Thoracic aorta (tissue), 2 donors: ENCODE measurements at regions not wholly inside any gene's neighbourhood (a gene's known extent, or its start where the extent isn't known, plus 50 kb on each side); places are given as distances from the start of the nearest gene placed in this dataset.

Experiments used
- ATAC-seq: fragments of 150-250 bp; one replicate; pipeline ENCODE4 v1.8.0; 2017; ENCODE audit warnings: low read depth; ENCODE audit not compliant: insufficient number of reproducible peaks, low FRiP score
- DNase-seq: peaks from one replicate; pipeline ENCODE4 v3.0.0-alpha.2; 2020; ENCODE audit warnings: low spot score
- H3K27ac ChIP-seq, 2 donors: fragments of 200-600 bp; sonication (generic); 1 replicate in 1 of 2; 2 replicates in 1 of 2; pipeline ENCODE4 v1.5.1; 2016; ENCODE audit warnings: mild to moderate bottlenecking in 2 of 2, moderate library complexity in 2 of 2
- H3K27me3 ChIP-seq: fragments of 200-600 bp; sonication (generic); replicated peaks from 2 replicates; pipeline ENCODE4 v1.6.0; 2016; ENCODE audit warnings: mild to moderate bottlenecking; ENCODE audit not compliant: insufficient read depth
- H3K36me3 ChIP-seq: fragments of 200-600 bp; sonication (generic); one replicate; pipeline ENCODE4 v1.5.1; 2016
- H3K4me1 ChIP-seq, 2 donors: fragments of 200-600 bp; sonication (generic); 1 replicate in 1 of 2; 2 replicates in 1 of 2; pipeline versions ENCODE4 v1.5.1 to v1.6.0; 2016; ENCODE audit warnings: low read depth in 2 of 2, mild to moderate bottlenecking in 1 of 2; ENCODE audit not compliant: control insufficient read depth in 1 of 2
- H3K4me3 ChIP-seq: fragments of 200-600 bp; sonication (generic); 2 replicates; pipeline ENCODE4 v1.5.1; 2016; ENCODE audit warnings: mild to moderate bottlenecking
- H3K9me3 ChIP-seq: fragments of 200-600 bp; sonication (generic); 2 replicates; pipeline ENCODE4 v1.5.1; 2016
- TF ChIP-seq, protein P1 (sequence below): fragments of 200-600 bp; sonication (generic); IDR thresholded peaks from one replicate; pipeline ENCODE4 v1.5.1; 2019; ENCODE audit warnings: antibody characterized with exemption

DNA sequence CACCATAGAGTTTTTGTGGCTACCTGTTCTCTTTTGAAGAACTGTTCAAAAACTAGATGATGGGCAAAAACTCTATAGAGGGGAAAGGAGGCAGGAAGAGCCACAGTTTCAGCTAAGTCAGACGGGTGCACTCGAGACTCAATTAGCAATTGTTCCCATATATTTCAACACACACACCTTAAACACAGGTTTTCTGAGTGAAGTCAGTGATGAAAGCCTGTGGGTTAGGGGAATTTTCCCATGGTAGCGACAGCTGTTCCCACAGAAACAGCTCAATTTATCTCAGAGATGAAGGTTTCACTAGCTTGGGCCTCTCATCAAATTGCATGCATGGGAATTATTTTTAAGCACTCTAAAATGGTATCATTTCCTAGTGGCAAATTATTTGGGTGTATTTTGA lies 143.4 kb downstream of the ZIC5 start:
- peaks cover 8% of the 10 kb centered on the region for H3K9me3 ChIP-seq
- H3K27ac ChIP-seq: no peak overlapping the region
- TF ChIP-seq, protein P1, sequence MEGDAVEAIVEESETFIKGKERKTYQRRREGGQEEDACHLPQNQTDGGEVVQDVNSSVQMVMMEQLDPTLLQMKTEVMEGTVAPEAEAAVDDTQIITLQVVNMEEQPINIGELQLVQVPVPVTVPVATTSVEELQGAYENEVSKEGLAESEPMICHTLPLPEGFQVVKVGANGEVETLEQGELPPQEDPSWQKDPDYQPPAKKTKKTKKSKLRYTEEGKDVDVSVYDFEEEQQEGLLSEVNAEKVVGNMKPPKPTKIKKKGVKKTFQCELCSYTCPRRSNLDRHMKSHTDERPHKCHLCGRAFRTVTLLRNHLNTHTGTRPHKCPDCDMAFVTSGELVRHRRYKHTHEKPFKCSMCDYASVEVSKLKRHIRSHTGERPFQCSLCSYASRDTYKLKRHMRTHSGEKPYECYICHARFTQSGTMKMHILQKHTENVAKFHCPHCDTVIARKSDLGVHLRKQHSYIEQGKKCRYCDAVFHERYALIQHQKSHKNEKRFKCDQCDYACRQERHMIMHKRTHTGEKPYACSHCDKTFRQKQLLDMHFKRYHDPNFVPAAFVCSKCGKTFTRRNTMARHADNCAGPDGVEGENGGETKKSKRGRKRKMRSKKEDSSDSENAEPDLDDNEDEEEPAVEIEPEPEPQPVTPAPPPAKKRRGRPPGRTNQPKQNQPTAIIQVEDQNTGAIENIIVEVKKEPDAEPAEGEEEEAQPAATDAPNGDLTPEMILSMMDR: no peak
- H3K4me3 ChIP-seq: no peak overlapping the region
- H3K36me3 ChIP-seq: no peaks in the 10 kb centered on the region
- H3K4me1 ChIP-seq: no peaks in the 10 kb centered on the region
- ATAC-seq (no peak), DNase-seq (no peak)
- no peaks in the 10 kb centered on the region for H3K27me3 ChIP-seq

DNA sequence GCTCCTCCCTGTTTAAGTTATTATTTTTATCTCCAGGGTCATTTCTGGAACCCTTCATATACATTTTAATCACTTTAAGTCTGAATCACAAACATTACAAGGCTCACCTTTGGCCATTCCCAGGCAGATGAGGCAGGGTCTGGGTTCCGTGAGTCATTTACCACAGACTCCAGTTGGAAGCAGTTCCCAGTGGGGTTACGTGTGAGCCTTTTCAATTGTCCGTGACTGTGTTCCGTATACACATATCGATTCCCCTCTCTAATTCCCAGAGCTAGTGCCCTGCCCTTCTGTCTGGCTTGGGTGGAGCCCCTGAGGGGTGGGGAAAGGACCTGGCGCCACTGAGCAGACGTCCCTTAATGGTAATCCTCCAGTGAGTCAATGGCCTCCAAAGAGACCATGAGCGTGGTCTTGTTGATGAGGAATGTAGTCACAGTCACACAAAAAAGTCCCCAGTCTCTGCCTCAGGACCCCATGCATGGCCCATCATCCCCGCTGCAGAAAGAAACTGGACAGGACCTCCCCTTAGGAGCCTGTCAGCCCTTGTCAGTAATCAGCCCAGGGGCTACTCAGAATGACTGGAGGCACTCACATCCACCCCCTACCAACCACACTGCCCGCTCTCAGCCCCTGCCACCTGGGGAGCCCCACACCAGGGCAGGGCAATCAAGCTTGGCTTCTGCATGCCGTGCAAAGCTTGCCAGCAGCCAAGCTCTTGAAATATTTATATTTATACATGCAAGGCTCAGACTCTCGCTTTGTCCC lies 144.4 kb downstream of the ZIC5 start:
- Histone ChIP-seq H3K4me3 (no peak overlapping the region), H3K9me3 (peaks cover 8% of the 10 kb centered on the region), H3K27ac (no peak overlapping the region), H3K27me3 (no peaks in the 10 kb centered on the region), H3K36me3 (no peaks in the 10 kb centered on the region), H3K4me1 (no peaks in the 10 kb centered on the region)
- DNase-seq (no peak), ATAC-seq (no peak)
- TF ChIP-seq, protein P1: no peak

DNA sequence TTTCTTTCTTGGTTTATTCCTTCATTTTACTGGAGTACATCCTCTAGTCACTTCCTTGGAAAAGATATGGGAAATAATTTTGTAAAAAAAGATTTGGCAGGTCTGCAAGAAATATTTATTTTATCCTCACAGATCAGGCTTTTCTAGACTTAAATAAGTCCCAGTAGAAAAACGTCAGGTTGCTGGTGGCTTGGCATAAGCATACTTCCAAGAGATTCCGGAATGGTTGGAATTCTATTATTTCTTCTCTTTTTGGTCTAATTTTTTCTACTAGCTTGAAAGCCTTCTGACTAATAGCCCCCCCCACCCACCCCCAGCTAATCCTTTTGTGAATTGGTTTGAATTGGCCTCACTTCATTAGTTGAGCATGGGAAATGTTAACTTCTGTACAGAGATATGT lies 147.6 kb downstream of the ZIC5 start:
- no peak for ATAC-seq
- no peaks in the 10 kb centered on the region for H3K4me1 ChIP-seq
- H3K27me3 ChIP-seq: no peaks in the 10 kb centered on the region
- H3K9me3 ChIP-seq: peaks cover 8% of the 10 kb centered on the region
- DNase-seq: no peak
- no peak overlapping the region for H3K27ac ChIP-seq
- H3K36me3 ChIP-seq: no peaks in the 10 kb centered on the region
- TF ChIP-seq, protein P1: no peak
- H3K4me3 ChIP-seq: no peak overlapping the region

DNA sequence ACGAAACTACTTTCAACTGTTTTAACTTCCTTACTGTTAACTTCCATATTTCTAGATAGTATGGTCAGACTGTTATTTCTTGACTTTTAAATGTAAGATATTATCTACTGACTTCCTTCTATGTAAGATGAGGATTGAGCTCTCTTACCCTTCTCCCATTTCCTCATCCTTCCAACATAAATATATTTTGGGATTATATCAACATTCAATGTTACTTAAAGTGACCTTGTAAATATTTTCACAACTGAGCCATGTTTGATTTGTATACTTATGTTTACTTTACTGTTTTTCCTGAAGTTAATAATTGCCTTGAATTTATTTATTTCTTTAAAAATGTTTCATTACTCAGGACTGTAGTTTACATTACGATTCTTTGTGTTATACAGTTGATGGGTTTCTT lies 148.7 kb downstream of the ZIC5 start:
- Histone ChIP-seq H3K36me3 (no peaks in the 10 kb centered on the region), H3K4me3 (no peak overlapping the region), H3K27ac (no peak overlapping the region), H3K4me1 (no peaks in the 10 kb centered on the region), H3K9me3 (peaks cover 8% of the 10 kb centered on the region), H3K27me3 (no peaks in the 10 kb centered on the region)
- DNase-seq (no peak), ATAC-seq (no peak)
- TF ChIP-seq, protein P1: no peak

DNA sequence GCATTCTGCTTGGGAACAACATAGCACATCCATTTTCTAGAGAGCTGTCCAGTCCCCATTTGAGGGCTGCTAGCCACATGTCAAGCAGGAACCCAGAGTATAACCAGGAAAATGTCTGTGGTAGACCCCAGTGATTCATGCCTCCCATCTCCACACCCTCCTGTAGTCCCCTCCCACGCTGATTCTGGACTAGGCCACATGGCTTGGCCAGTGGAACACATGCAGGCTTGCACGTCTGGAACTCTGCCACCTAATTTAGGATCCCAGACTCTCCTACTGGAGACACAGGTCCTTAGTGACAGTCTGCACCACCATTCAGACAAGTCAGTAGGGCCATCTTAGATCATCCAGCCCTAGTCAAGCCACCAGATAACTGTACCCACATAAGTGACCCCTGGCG lies 149.8 kb downstream of the ZIC5 start:
- TF ChIP-seq, protein P1: no peak
- ATAC-seq: no peak

More for the DNA sequence above, 149.8 kb downstream of the ZIC5 start:
- no peak overlapping the region for H3K4me3 ChIP-seq
- no peak for DNase-seq
- peaks cover 8% of the 10 kb centered on the region for H3K9me3 ChIP-seq
- H3K4me1 ChIP-seq: no peaks in the 10 kb centered on the region
- no peaks in the 10 kb centered on the region for H3K36me3 ChIP-seq
- H3K27ac ChIP-seq: no peak overlapping the region
- no peaks in the 10 kb centered on the region for H3K27me3 ChIP-seq
